ENCODE measurements at regions not wholly inside any gene's neighbourhood (a gene's known extent, or its start where the extent isn't known, plus 50 kb on each side); places are given as distances from the start of the nearest gene placed in this dataset.

GRCh38 chr6:170211404-170212025 is 79.4 kb downstream of the DLL1 start:
- DNase-seq (ENCODE audit: low read depth, low spot score): no peak
- H3K27me3 ChIP-seq (ENCODE audit: insufficient read depth, insufficient read length): no peaks in the 10 kb centered on the region
- H3K9ac ChIP-seq (ENCODE audit: insufficient read length, low read depth): no peak overlapping the region
- no peaks in the 10 kb centered on the region for H3K36me3 ChIP-seq (ENCODE audit: insufficient read depth, insufficient read length, low read length)
- TF ChIP-seq ZNF274 (IDR thresholded peaks at IDR 0.05; ENCODE audit: low read depth, low read length) (no peak), SUZ12 (IDR thresholded peaks at IDR 0.05; ENCODE audit: extremely low read depth, insufficient read depth, insufficient read length) (no peak), YY1 (IDR thresholded peaks at IDR 0.05; ENCODE audit: insufficient read depth, insufficient read length) (no peak)
- no peak overlapping the region for H3K4me3 ChIP-seq (ENCODE audit: insufficient read length, low read depth)
- H3K4me1 ChIP-seq (ENCODE audit: insufficient read depth, insufficient read length): no peaks in the 10 kb centered on the region
- H3K9me3 ChIP-seq (ENCODE audit: insufficient read depth, low read length): no peaks in the 10 kb centered on the region

- no peak for DNase-seq (ENCODE audit: low read depth, low spot score)
- no peaks in the 10 kb centered on the region for H3K27me3 ChIP-seq (ENCODE audit: insufficient read depth, insufficient read length)
- no peak overlapping the region for H3K4me3 ChIP-seq (ENCODE audit: insufficient read length, low read depth)
Observed at GRCh38 chr6:170210651-170211403, 80.1 kb downstream of the DLL1 start.

GRCh38 chr6:170210026-170210390 is 80.9 kb downstream of the DLL1 start:
- H3K9me3 ChIP-seq (ENCODE audit: insufficient read depth, low read length): no peaks in the 10 kb centered on the region
- no peaks in the 10 kb centered on the region for H3K36me3 ChIP-seq (ENCODE audit: insufficient read depth, insufficient read length, low read length)
- H3K27me3 ChIP-seq (ENCODE audit: insufficient read depth, insufficient read length): no peaks in the 10 kb centered on the region
- DNase-seq (ENCODE audit: low read depth, low spot score): no peak
- TF ChIP-seq YY1 (IDR thresholded peaks at IDR 0.05; ENCODE audit: insufficient read depth, insufficient read length): no peak
- TF ChIP-seq ZNF274 (IDR thresholded peaks at IDR 0.05; ENCODE audit: low read depth, low read length): no peak
- TF ChIP-seq SUZ12 (IDR thresholded peaks at IDR 0.05; ENCODE audit: extremely low read depth, insufficient read depth, insufficient read length): no peak
- no peak overlapping the region for H3K4me3 ChIP-seq (ENCODE audit: insufficient read length, low read depth)
- no peak overlapping the region for H3K9ac ChIP-seq (ENCODE audit: insufficient read length, low read depth)
- H3K4me1 ChIP-seq (ENCODE audit: insufficient read depth, insufficient read length): no peaks in the 10 kb centered on the region

More at GRCh38 chr6:170210651-170211403, 80.1 kb downstream of the DLL1 start:
- Histone ChIP-seq H3K9ac (ENCODE audit: insufficient read length, low read depth) (no peak overlapping the region), H3K4me1 (ENCODE audit: insufficient read depth, insufficient read length) (no peaks in the 10 kb centered on the region), H3K9me3 (ENCODE audit: insufficient read depth, low read length) (no peaks in the 10 kb centered on the region), H3K36me3 (ENCODE audit: insufficient read depth, insufficient read length, low read length) (no peaks in the 10 kb centered on the region)
- TF ChIP-seq YY1 (IDR thresholded peaks at IDR 0.05; ENCODE audit: insufficient read depth, insufficient read length) (no peak), ZNF274 (IDR thresholded peaks at IDR 0.05; ENCODE audit: low read depth, low read length) (no peak), SUZ12 (IDR thresholded peaks at IDR 0.05; ENCODE audit: extremely low read depth, insufficient read depth, insufficient read length) (no peak)

- Histone ChIP-seq H3K4me1 (ENCODE audit: insufficient read depth, insufficient read length) (no peaks in the 10 kb centered on the region), H3K9me3 (ENCODE audit: insufficient read depth, low read length) (no peaks in the 10 kb centered on the region), H3K27me3 (ENCODE audit: insufficient read depth, insufficient read length) (no peaks in the 10 kb centered on the region), H3K4me3 (ENCODE audit: insufficient read length, low read depth) (no peak overlapping the region), H3K9ac (ENCODE audit: insufficient read length, low read depth) (no peak overlapping the region), H3K36me3 (ENCODE audit: insufficient read depth, insufficient read length, low read length) (no peaks in the 10 kb centered on the region)
- TF ChIP-seq YY1 (IDR thresholded peaks at IDR 0.05; ENCODE audit: insufficient read depth, insufficient read length) (no peak), SUZ12 (IDR thresholded peaks at IDR 0.05; ENCODE audit: extremely low read depth, insufficient read depth, insufficient read length) (no peak), ZNF274 (IDR thresholded peaks at IDR 0.05; ENCODE audit: low read depth, low read length) (no peak)
- no peak for DNase-seq (ENCODE audit: low read depth, low spot score)
Observed at GRCh38 chr6:170209354-170210025, 81.4 kb downstream of the DLL1 start.

- Histone ChIP-seq H3K4me3 (ENCODE audit: insufficient read length, low read depth) (no peak overlapping the region), H3K27me3 (ENCODE audit: insufficient read depth, insufficient read length) (no peaks in the 10 kb centered on the region), H3K9me3 (ENCODE audit: insufficient read depth, low read length) (no peaks in the 10 kb centered on the region; the same call in 1 of the 2 replicates), H3K36me3 (ENCODE audit: insufficient read depth, insufficient read length, low read length) (no peaks in the 10 kb centered on the region), H3K4me1 (ENCODE audit: insufficient read depth, insufficient read length) (no peaks in the 10 kb centered on the region), H3K9ac (ENCODE audit: insufficient read length, low read depth) (no peak overlapping the region)
- no peak for TF ChIP-seq YY1 (IDR thresholded peaks at IDR 0.05; ENCODE audit: insufficient read depth, insufficient read length)
- no peak for TF ChIP-seq ZNF274 (IDR thresholded peaks at IDR 0.05; ENCODE audit: low read depth, low read length)
- TF ChIP-seq SUZ12 (IDR thresholded peaks at IDR 0.05; ENCODE audit: extremely low read depth, insufficient read depth, insufficient read length): no peak
- no peak for DNase-seq (ENCODE audit: low read depth, low spot score)
Observed at GRCh38 chr6:170208651-170209353, 82.1 kb downstream of the DLL1 start.

GRCh38 chr6:170208182-170208601 is 82.7 kb downstream of the DLL1 start:
- H3K9me3 ChIP-seq (ENCODE audit: insufficient read depth, low read length): no peaks in the 10 kb centered on the region; the same call in 1 of the 2 replicates
- TF ChIP-seq ZNF274 (IDR thresholded peaks at IDR 0.05; ENCODE audit: low read depth, low read length): no peak
- no peak for TF ChIP-seq SUZ12 (IDR thresholded peaks at IDR 0.05; ENCODE audit: extremely low read depth, insufficient read depth, insufficient read length)
- TF ChIP-seq YY1 (IDR thresholded peaks at IDR 0.05; ENCODE audit: insufficient read depth, insufficient read length): no peak
- H3K4me3 ChIP-seq (ENCODE audit: insufficient read length, low read depth): no peak overlapping the region
- H3K36me3 ChIP-seq (ENCODE audit: insufficient read depth, insufficient read length, low read length): no peaks in the 10 kb centered on the region
- H3K4me1 ChIP-seq (ENCODE audit: insufficient read depth, insufficient read length): no peaks in the 10 kb centered on the region
- no peaks in the 10 kb centered on the region for H3K27me3 ChIP-seq (ENCODE audit: insufficient read depth, insufficient read length)
- H3K9ac ChIP-seq (ENCODE audit: insufficient read length, low read depth): no peak overlapping the region
- no peak for DNase-seq (ENCODE audit: low read depth, low spot score)

All from NT2/D1 (cell line).